HFFc6 (cell line): ENCODE measurements at regions not wholly inside any gene's neighbourhood (a gene's known extent, or its start where the extent isn't known, plus 50 kb on each side); places are given as distances from the start of the nearest gene placed in this dataset.
"Not testable (repeated sequence)": the region's sequence is repeated elsewhere in the genome, so short reads cannot be mapped to it uniquely, and the experiment has no call there.

Experiments
- DNase-seq: peaks from one replicate; pipeline ENCODE4 v3.0.0-alpha.2; 2018
- H3K27ac Mint-ChIP-seq: 2 replicates; pipeline ENCODE4 v1.8.0; 2020; ENCODE audit warnings: mild to moderate bottlenecking, mixed read lengths
- H3K27me3 Mint-ChIP-seq: 2 replicates; pipeline ENCODE4 v1.8.0; 2021; ENCODE audit warnings: mild to moderate bottlenecking, moderate library complexity, mixed read lengths; ENCODE audit not compliant: insufficient read depth
- H3K36me3 Mint-ChIP-seq: 2 replicates; pipeline ENCODE4 v1.8.0; 2021; ENCODE audit warnings: low read depth, mixed read lengths
- H3K4me1 Mint-ChIP-seq: 2 replicates; pipeline ENCODE4 v1.8.0; 2020; ENCODE audit warnings: low read depth, mixed read lengths
- H3K4me3 Mint-ChIP-seq: 2 replicates; pipeline ENCODE4 v1.8.0; 2020; ENCODE audit warnings: mild to moderate bottlenecking, moderate library complexity, mixed read lengths
- H3K9me3 Mint-ChIP-seq: 2 replicates; pipeline ENCODE4 v1.8.0; 2020; ENCODE audit warnings: mild to moderate bottlenecking, mixed read lengths
- TF ChIP-seq, protein P1 (sequence below): fragments of 200-600 bp; sonication (generic); IDR thresholded peaks from 2 replicates; pipeline ENCODE4 v1.5.0; 2021; ENCODE audit warnings: antibody characterized with exemption, mild to moderate bottlenecking

- TF ChIP-seq, protein P1, sequence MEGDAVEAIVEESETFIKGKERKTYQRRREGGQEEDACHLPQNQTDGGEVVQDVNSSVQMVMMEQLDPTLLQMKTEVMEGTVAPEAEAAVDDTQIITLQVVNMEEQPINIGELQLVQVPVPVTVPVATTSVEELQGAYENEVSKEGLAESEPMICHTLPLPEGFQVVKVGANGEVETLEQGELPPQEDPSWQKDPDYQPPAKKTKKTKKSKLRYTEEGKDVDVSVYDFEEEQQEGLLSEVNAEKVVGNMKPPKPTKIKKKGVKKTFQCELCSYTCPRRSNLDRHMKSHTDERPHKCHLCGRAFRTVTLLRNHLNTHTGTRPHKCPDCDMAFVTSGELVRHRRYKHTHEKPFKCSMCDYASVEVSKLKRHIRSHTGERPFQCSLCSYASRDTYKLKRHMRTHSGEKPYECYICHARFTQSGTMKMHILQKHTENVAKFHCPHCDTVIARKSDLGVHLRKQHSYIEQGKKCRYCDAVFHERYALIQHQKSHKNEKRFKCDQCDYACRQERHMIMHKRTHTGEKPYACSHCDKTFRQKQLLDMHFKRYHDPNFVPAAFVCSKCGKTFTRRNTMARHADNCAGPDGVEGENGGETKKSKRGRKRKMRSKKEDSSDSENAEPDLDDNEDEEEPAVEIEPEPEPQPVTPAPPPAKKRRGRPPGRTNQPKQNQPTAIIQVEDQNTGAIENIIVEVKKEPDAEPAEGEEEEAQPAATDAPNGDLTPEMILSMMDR: no peak
- Mint-ChIP-seq H3K4me1 (peaks cover 32% of the 10 kb centered on the region), H3K36me3 (no peaks in the 10 kb centered on the region), H3K27me3 (no peaks in the 10 kb centered on the region), H3K4me3 (no peak overlapping the region), H3K9me3 (no peaks in the 10 kb centered on the region), H3K27ac (no peak overlapping the region)
- no peak for DNase-seq
Observed at GRCh38 chr2:182542501-182543258, 115.8 kb upstream of the PDE1A start.

DNA sequence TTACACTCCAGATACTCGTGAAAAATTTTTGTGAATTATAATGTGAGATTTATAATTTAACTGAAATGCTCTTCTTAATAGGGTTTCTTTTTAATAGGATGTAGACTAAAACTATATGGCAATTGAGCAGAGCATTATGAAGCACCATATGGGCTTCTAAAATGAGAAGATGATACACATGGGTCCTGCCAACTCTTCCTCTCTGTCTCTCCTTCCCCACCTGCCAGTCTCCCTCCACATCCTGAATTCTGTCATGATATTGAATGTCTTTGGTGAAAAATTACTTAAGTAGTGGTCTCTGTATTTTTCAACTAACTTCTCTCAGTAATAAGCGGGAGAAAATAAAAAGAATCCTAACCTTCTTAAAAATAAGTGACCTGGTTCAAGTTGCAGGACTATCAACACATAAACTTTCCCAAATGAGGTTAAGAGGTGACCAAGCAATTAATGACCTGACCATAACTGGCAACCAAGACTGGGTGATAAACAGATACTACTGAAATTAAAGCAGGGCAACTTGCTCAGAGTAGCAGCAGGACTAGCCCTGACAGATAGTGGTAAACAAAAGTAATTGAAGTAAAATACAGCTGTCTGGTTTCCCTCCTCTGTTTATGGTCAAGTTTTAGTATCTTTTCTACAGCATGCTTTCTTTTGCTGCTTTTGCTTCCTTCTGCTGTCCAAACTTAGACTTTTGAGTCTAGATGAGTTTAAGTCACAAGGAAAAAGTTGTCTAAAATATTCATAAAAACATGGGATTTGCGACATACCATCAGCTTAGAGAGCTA, 117.1 kb upstream of the PDE1A start:
- TF ChIP-seq, protein P1: no peak
- H3K27me3 Mint-ChIP-seq: no peaks in the 10 kb centered on the region
- peaks cover 40% of the 10 kb centered on the region for H3K4me1 Mint-ChIP-seq
- no peaks in the 10 kb centered on the region for H3K9me3 Mint-ChIP-seq
- no peak overlapping the region for H3K27ac Mint-ChIP-seq
- no peak overlapping the region for H3K4me3 Mint-ChIP-seq
- DNase-seq: no peak
- H3K36me3 Mint-ChIP-seq: no peaks in the 10 kb centered on the region

DNA sequence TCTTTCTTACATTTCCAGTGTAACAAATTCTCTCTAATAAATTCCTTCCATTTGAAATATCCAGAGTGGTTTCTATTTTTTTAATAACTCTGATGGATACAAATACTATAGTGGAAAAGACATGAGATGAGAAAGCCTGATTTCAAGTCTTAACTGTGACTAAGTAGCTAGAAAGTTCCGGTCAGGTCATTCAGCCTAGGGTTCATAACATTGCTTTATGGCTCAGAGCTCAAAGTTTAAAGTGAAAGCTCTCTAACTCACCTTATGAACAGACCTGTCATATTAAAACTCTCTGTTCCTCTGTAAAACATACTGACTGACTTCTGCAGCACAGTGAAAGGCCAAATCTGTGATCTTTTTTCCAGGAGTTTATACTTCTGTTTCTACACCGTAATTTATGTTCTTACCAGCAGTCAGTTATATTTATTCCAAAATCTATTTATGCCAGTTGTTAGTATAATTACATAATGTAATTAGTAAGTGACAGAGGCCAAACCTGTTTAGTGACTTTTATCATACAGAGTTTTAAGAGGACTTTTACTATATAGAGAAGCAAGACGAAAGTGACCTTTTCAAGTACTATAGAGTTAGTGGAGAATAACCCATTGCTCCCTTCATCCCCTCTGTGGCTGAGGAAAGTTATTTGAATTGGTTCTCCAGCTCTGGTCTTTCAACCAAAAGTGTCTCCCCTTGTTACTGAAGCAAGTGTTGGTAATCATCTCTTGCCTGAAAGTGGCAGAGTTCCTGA, 118.8 kb upstream of the PDE1A start:
- TF ChIP-seq, protein P1: no peak
- DNase-seq: no peak
- Mint-ChIP-seq H3K4me3 (peak overlapping the region; percentile 7; the same call in 1 of the 2 replicates), H3K9me3 (no peaks in the 10 kb centered on the region), H3K36me3 (no peaks in the 10 kb centered on the region), H3K27me3 (no peaks in the 10 kb centered on the region), H3K4me1 (peaks cover 40% of the 10 kb centered on the region), H3K27ac (peak overlapping the region; percentile 54; the same call in 1 of the 2 replicates)

- no peak for DNase-seq
- TF ChIP-seq, protein P1: no peak
- peaks cover 33% of the 10 kb centered on the region for H3K4me1 Mint-ChIP-seq
- H3K4me3 Mint-ChIP-seq: no peak overlapping the region
- H3K36me3 Mint-ChIP-seq: no peaks in the 10 kb centered on the region
- no peaks in the 10 kb centered on the region for H3K27me3 Mint-ChIP-seq
- no peak overlapping the region for H3K27ac Mint-ChIP-seq
- no peaks in the 10 kb centered on the region for H3K9me3 Mint-ChIP-seq
Observed at GRCh38 chr2:182548031-182548950, 121.5 kb upstream of the PDE1A start.

- H3K36me3 Mint-ChIP-seq: no peaks in the 10 kb centered on the region
- H3K4me1 Mint-ChIP-seq: peaks cover 18% of the 10 kb centered on the region
- DNase-seq: no peak
- no peaks in the 10 kb centered on the region for H3K27me3 Mint-ChIP-seq
- TF ChIP-seq, protein P1: no peak
- H3K27ac Mint-ChIP-seq: no peak overlapping the region
- no peak overlapping the region for H3K4me3 Mint-ChIP-seq
- no peaks in the 10 kb centered on the region for H3K9me3 Mint-ChIP-seq
Observed at GRCh38 chr2:182550234-182550633, 123.4 kb upstream of the PDE1A start.

GRCh38 chr2:182552232-182552631, 125.4 kb upstream of the PDE1A start:
- DNase-seq, H3K27ac Mint-ChIP-seq, H3K4me1 Mint-ChIP-seq, H3K27me3 Mint-ChIP-seq, H3K4me3 Mint-ChIP-seq, H3K9me3 Mint-ChIP-seq, H3K36me3 Mint-ChIP-seq: not testable (repeated sequence)

GRCh38 chr2:182552785-182553184, 125.9 kb upstream of the PDE1A start:
- not testable (repeated sequence) for H3K9me3 Mint-ChIP-seq, H3K27ac Mint-ChIP-seq, H3K4me1 Mint-ChIP-seq, H3K4me3 Mint-ChIP-seq, DNase-seq, H3K36me3 Mint-ChIP-seq, H3K27me3 Mint-ChIP-seq
